ENCODE measurements at regions not wholly inside any gene's neighbourhood (a gene's known extent, or its start where the extent isn't known, plus 50 kb on each side); places are given as distances from the start of the nearest gene placed in this dataset.

GRCh38 chr9:30713243-30713642 is 1671.2 kb upstream of the ACO1 start:
- no peak for TF ChIP-seq YY1 (IDR thresholded peaks at IDR 0.05; ENCODE audit: insufficient read depth, insufficient read length)
- no peak for TF ChIP-seq ZNF274 (IDR thresholded peaks at IDR 0.05; ENCODE audit: low read depth, low read length)
- TF ChIP-seq SUZ12 (IDR thresholded peaks at IDR 0.05; ENCODE audit: extremely low read depth, insufficient read depth, insufficient read length) = no peak
- H3K27me3 ChIP-seq (ENCODE audit: insufficient read depth, insufficient read length) = no peaks in the 10 kb centered on the region

GRCh38 chr9:30714389-30714788 is 1670.1 kb upstream of the ACO1 start:
- TF ChIP-seq YY1 (IDR thresholded peaks at IDR 0.05; ENCODE audit: insufficient read depth, insufficient read length) = no peak
- TF ChIP-seq ZNF274 (IDR thresholded peaks at IDR 0.05; ENCODE audit: low read depth, low read length) = no peak
- no peak for TF ChIP-seq SUZ12 (IDR thresholded peaks at IDR 0.05; ENCODE audit: extremely low read depth, insufficient read depth, insufficient read length)
- Histone ChIP-seq H3K27me3 (ENCODE audit: insufficient read depth, insufficient read length) (no peaks in the 10 kb centered on the region), H3K9me3 (ENCODE audit: insufficient read depth, low read length) (no peaks in the 10 kb centered on the region), H3K36me3 (ENCODE audit: insufficient read depth, insufficient read length, low read length) (no peaks in the 10 kb centered on the region), H3K4me3 (ENCODE audit: insufficient read length, low read depth) (no peak overlapping the region), H3K9ac (ENCODE audit: insufficient read length, low read depth) (no peak overlapping the region), H3K4me1 (ENCODE audit: insufficient read depth, insufficient read length) (no peaks in the 10 kb centered on the region)
- no peak for DNase-seq (ENCODE audit: low read depth, low spot score)

More at GRCh38 chr9:30713243-30713642, 1671.2 kb upstream of the ACO1 start:
- no peak for DNase-seq (ENCODE audit: low read depth, low spot score)
- Histone ChIP-seq H3K4me1 (ENCODE audit: insufficient read depth, insufficient read length) (no peaks in the 10 kb centered on the region), H3K9ac (ENCODE audit: insufficient read length, low read depth) (no peak overlapping the region), H3K36me3 (ENCODE audit: insufficient read depth, insufficient read length, low read length) (no peaks in the 10 kb centered on the region), H3K9me3 (ENCODE audit: insufficient read depth, low read length) (no peaks in the 10 kb centered on the region), H3K4me3 (ENCODE audit: insufficient read length, low read depth) (no peak overlapping the region)

DNA sequence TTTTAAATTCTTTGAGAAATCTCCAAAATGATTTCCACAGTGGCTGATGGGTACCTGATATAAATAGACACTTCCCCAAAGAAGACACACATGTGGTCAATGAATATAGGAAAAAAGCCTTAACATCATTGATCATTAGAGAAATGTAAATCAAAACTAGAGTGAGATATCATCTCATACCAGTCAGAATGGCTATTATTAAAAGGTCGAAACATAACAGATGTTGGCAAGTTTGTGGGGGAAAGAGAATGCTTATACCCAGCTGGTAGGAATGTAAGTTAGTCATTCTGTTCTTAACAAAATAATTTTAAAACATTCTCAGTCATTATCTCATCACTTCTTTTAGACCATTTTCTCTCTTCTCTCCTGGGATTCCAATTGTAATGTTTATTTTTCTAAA is 1666.0 kb upstream of the ACO1 start:
- Histone ChIP-seq H3K4me1 (ENCODE audit: insufficient read depth, insufficient read length) (no peaks in the 10 kb centered on the region), H3K27me3 (ENCODE audit: insufficient read depth, insufficient read length) (no peaks in the 10 kb centered on the region), H3K4me3 (ENCODE audit: insufficient read length, low read depth) (no peak overlapping the region), H3K9me3 (ENCODE audit: insufficient read depth, low read length) (no peaks in the 10 kb centered on the region), H3K9ac (ENCODE audit: insufficient read length, low read depth) (no peak overlapping the region), H3K36me3 (ENCODE audit: insufficient read depth, insufficient read length, low read length) (no peaks in the 10 kb centered on the region)
- DNase-seq (ENCODE audit: low read depth, low spot score) = no peak
- no peak for TF ChIP-seq ZNF274 (IDR thresholded peaks at IDR 0.05; ENCODE audit: low read depth, low read length)
- TF ChIP-seq YY1 (IDR thresholded peaks at IDR 0.05; ENCODE audit: insufficient read depth, insufficient read length) = no peak
- no peak for TF ChIP-seq SUZ12 (IDR thresholded peaks at IDR 0.05; ENCODE audit: extremely low read depth, insufficient read depth, insufficient read length)

- DNase-seq (ENCODE audit: low read depth, low spot score) = no peak
- no peaks in the 10 kb centered on the region for H3K36me3 ChIP-seq (ENCODE audit: insufficient read depth, insufficient read length, low read length)
- TF ChIP-seq ZNF274 (IDR thresholded peaks at IDR 0.05; ENCODE audit: low read depth, low read length) (no peak), YY1 (IDR thresholded peaks at IDR 0.05; ENCODE audit: insufficient read depth, insufficient read length) (no peak)
- H3K9me3 ChIP-seq (ENCODE audit: insufficient read depth, low read length) = no peaks in the 10 kb centered on the region
- no peak overlapping the region for H3K4me3 ChIP-seq (ENCODE audit: insufficient read length, low read depth)
- no peak overlapping the region for H3K9ac ChIP-seq (ENCODE audit: insufficient read length, low read depth)
- H3K27me3 ChIP-seq (ENCODE audit: insufficient read depth, insufficient read length) = no peaks in the 10 kb centered on the region
- no peaks in the 10 kb centered on the region for H3K4me1 ChIP-seq (ENCODE audit: insufficient read depth, insufficient read length)
Measured at GRCh38 chr9:30722065-30722464, 1662.4 kb upstream of the ACO1 start.

GRCh38 chr9:30723656-30724055 is 1660.8 kb upstream of the ACO1 start:
- no peaks in the 10 kb centered on the region for H3K4me1 ChIP-seq (ENCODE audit: insufficient read depth, insufficient read length)
- H3K36me3 ChIP-seq (ENCODE audit: insufficient read depth, insufficient read length, low read length) = no peaks in the 10 kb centered on the region
- TF ChIP-seq YY1 (IDR thresholded peaks at IDR 0.05; ENCODE audit: insufficient read depth, insufficient read length) (no peak), SUZ12 (IDR thresholded peaks at IDR 0.05; ENCODE audit: extremely low read depth, insufficient read depth, insufficient read length) (no peak), ZNF274 (IDR thresholded peaks at IDR 0.05; ENCODE audit: low read depth, low read length) (no peak)
- no peak overlapping the region for H3K4me3 ChIP-seq (ENCODE audit: insufficient read length, low read depth)
- H3K9me3 ChIP-seq (ENCODE audit: insufficient read depth, low read length) = no peaks in the 10 kb centered on the region
- no peak for DNase-seq (ENCODE audit: low read depth, low spot score)
- no peaks in the 10 kb centered on the region for H3K27me3 ChIP-seq (ENCODE audit: insufficient read depth, insufficient read length)
- H3K9ac ChIP-seq (ENCODE audit: insufficient read length, low read depth) = no peak overlapping the region

DNA sequence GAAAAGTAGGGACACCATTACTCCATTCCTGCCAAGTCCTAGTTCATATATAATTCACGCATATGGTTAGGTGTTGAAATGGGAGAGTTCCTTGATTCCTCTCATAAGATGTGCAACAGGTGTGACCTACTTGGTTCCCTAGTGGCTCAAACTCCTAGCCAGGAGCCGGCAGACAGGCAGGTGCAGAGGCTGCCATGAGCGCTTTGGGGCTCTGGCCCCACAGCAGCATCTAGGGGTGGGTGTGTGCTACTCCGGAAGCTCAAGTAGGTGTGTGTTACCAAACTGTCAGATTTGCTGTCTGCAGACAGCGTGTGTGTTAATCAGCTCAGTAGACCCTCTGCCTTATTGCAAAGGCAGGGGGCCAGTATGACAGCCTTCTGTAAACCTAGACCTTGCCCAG is 1652.4 kb upstream of the ACO1 start:
- Histone ChIP-seq H3K36me3 (ENCODE audit: insufficient read depth, insufficient read length, low read length) (no peaks in the 10 kb centered on the region), H3K9ac (ENCODE audit: insufficient read length, low read depth) (no peak overlapping the region), H3K27me3 (ENCODE audit: insufficient read depth, insufficient read length) (no peaks in the 10 kb centered on the region), H3K9me3 (ENCODE audit: insufficient read depth, low read length) (no peaks in the 10 kb centered on the region), H3K4me3 (ENCODE audit: insufficient read length, low read depth) (no peak overlapping the region), H3K4me1 (ENCODE audit: insufficient read depth, insufficient read length) (no peaks in the 10 kb centered on the region)
- DNase-seq (ENCODE audit: low read depth, low spot score) = no peak
- TF ChIP-seq ZNF274 (IDR thresholded peaks at IDR 0.05; ENCODE audit: low read depth, low read length) (no peak), YY1 (IDR thresholded peaks at IDR 0.05; ENCODE audit: insufficient read depth, insufficient read length) (no peak), SUZ12 (IDR thresholded peaks at IDR 0.05; ENCODE audit: extremely low read depth, insufficient read depth, insufficient read length) (no peak)

DNA sequence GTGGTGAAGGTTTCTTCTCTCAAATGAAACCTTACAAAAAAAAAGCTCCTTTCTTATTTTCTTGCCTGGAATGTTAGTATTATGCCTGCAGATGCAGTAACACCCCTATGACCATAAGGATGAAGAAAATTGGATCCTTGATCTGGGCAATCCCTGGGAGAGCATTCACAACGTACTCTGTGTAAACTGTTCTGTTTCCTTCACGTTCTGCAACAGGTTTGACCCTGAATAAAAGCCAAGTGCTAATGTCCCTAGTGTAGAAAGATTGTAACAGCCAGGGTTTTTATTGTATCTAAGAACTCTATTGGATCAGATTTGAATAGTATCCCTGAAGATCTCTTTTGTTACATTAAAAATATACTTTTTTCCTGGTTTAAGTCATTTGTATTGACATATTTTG is 1639.6 kb upstream of the ACO1 start:
- no peaks in the 10 kb centered on the region for H3K27me3 ChIP-seq (ENCODE audit: insufficient read depth, insufficient read length)
- DNase-seq (ENCODE audit: low read depth, low spot score) = no peak
- TF ChIP-seq ZNF274 (IDR thresholded peaks at IDR 0.05; ENCODE audit: low read depth, low read length) = no peak
- no peaks in the 10 kb centered on the region for H3K36me3 ChIP-seq (ENCODE audit: insufficient read depth, insufficient read length, low read length)
- no peak overlapping the region for H3K4me3 ChIP-seq (ENCODE audit: insufficient read length, low read depth)
- H3K9me3 ChIP-seq (ENCODE audit: insufficient read depth, low read length) = no peaks in the 10 kb centered on the region
- H3K4me1 ChIP-seq (ENCODE audit: insufficient read depth, insufficient read length) = no peaks in the 10 kb centered on the region
- H3K9ac ChIP-seq (ENCODE audit: insufficient read length, low read depth) = no peak overlapping the region

DNA sequence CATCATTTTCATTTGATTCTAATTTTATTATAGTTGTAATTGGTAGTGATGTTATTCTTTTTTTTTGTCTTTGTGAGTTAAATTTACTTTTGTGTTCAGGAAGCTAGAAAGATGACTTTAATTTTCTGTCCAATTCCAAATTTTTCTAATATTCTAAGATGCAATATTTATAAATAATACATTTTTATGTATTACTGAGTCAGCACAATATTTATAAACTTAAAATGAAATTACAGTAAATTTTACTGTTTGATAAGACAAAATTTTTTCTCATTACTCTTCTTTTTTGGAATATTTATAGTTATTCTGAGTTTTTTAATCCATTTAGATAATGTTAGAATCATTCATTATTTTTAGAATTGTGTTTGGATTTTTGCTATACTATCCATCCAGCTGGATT is 1637.9 kb upstream of the ACO1 start:
- no peak for TF ChIP-seq YY1 (IDR thresholded peaks at IDR 0.05; ENCODE audit: insufficient read depth, insufficient read length)
- no peak for TF ChIP-seq ZNF274 (IDR thresholded peaks at IDR 0.05; ENCODE audit: low read depth, low read length)
- TF ChIP-seq SUZ12 (IDR thresholded peaks at IDR 0.05; ENCODE audit: extremely low read depth, insufficient read depth, insufficient read length) = no peak
- Histone ChIP-seq H3K4me3 (ENCODE audit: insufficient read length, low read depth) (no peak overlapping the region), H3K9me3 (ENCODE audit: insufficient read depth, low read length) (no peaks in the 10 kb centered on the region), H3K4me1 (ENCODE audit: insufficient read depth, insufficient read length) (no peaks in the 10 kb centered on the region), H3K27me3 (ENCODE audit: insufficient read depth, insufficient read length) (no peaks in the 10 kb centered on the region), H3K36me3 (ENCODE audit: insufficient read depth, insufficient read length, low read length) (no peaks in the 10 kb centered on the region), H3K9ac (ENCODE audit: insufficient read length, low read depth) (no peak overlapping the region)
- no peak for DNase-seq (ENCODE audit: low read depth, low spot score)

Measured in NT2/D1 (cell line).